NCI-H1417 treated with DMSO at 0.1 percent for 48 hours (cell line): ENCODE measurements at regions not wholly inside any gene's neighbourhood (a gene's known extent, or its start where the extent isn't known, plus 50 kb on each side); places are given as distances from the start of the nearest gene placed in this dataset.

Experiments used
- DNase-seq: peaks from one replicate; lab custom pipeline; 2025; lab: John Stamatoyannopoulos, UW

GRCh38 chr21:35933466-35933865 is 126.9 kb downstream of the SETD4 start:
- no peak for DNase-seq

GRCh38 chr21:35932232-35932911 is 128.0 kb downstream of the SETD4 start:
- no peak for DNase-seq

GRCh38 chr21:35929901-35930300 is 130.4 kb downstream of the SETD4 start:
- no peak for DNase-seq

DNA sequence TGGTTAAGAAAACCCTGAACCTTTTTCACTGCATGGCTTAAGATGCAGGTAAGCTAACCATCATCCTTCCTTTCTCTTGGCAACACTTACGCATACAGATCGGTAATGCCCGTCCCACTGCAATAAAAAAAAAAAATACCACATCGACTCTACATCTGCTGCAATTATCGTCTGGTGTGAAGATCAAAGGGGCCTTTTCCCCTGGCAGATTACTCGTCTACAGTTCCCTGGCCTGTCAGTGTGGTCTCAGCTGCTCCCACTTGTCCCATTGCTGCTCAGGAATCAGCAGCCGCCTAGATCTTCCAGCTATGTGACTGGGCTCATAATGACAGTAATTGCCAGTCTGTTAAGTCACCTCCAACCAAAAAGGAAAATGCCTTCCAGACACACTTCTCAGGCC is 133.1 kb downstream of the SETD4 start:
- DNase-seq = peak; percentile 17

DNA sequence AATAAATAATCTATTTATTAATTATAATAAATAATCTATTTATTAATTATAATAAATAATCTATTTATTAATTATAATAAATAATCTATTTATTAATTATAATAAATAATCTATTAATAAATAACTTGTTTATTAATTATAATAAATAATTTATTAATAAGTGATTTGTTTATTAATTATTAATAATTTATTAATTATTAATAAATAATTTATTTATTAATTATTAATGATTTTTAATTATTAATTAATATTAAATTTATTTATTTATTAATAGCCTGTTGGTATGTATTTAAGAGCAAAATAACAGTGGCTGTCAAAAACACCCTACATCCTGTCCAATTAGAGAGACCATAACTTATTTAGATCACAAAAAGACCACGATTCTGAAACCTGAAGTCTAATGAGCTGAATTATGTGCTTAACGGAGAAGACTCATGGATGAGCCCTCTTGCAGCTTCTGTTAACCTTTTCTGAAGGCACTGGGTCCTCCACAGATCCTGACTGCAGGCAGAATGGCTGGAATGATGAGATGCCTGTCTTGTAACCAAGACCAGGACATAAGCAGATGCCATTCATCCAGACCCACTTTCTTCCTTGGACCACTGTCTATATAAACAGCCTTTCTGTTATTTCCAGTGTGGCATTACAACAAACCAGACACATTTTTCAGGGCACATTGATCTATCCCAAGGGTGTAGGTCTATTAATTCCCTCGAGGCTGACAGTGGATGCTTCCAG is 134.2 kb downstream of the SETD4 start:
- no peak for DNase-seq

DNA sequence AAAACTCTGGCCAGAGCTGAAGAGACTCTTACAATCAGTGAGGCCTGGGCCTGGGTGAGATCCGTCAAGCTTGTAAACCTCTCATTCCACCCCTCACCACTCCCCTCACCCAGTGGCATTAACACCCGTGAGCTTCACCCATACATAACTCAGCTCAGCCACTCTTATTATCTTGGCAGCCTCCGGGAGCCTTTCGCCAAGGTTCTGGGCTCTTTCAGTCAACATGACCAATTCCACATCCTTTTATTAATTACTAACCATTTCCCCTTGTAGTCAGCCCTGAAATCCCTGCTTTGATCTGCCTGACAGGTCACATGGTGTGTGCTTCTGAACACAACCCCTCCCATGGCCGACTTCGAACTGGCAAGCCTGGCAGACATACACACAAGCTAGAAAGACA is 134.8 kb downstream of the SETD4 start:
- no peak for DNase-seq

DNA sequence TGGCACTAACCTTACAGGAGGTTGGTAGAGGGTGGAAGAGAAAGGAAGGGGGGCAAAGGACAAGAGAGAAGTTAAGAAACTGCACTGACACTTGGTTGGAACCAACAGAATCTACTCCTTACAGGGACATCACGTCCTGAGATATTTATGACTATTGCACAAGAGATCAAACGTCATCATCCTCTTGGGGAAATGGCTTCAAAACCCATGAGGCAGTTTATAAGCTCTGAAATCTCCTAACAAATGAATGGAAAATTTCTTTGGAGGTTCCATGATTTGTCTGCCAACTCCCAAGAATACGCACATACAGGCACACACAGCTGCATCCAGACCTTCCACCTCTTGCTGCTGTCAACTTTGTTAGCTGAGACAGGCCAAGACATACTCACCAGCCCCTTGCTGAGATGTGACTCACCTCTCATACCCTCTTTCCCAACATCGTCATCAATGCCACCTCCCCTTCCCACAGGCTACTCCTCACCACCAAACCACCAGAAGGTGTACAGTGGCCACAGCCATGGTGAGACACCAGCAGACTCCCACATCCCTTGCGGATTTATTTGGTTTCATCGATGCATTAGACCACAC is 135.5 kb downstream of the SETD4 start:
- DNase-seq = no peak

DNA sequence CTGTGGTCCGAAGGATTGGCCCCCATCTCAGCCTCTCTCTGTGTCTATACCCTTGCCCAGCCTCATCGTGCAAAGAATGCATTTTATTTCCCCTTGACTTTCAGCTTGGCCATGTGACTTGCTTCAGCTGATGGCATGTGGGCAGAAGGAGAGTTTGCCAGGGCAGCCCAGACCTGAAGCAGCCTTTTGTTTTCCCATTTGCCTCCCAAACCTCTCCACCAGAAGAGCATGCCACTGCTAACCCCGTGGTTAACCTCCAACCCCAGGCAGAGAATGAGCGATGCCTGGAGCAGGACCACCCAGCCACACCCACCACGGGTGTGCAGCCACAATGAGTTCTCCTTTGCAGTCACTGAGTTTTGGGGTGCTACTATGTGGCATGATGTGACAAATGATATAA is 136.4 kb downstream of the SETD4 start:
- no peak for DNase-seq

GRCh38 chr21:35922618-35923017 is 137.7 kb downstream of the SETD4 start:
- DNase-seq = no peak

GRCh38 chr21:35921471-35921870 is 138.9 kb downstream of the SETD4 start:
- no peak for DNase-seq

DNA sequence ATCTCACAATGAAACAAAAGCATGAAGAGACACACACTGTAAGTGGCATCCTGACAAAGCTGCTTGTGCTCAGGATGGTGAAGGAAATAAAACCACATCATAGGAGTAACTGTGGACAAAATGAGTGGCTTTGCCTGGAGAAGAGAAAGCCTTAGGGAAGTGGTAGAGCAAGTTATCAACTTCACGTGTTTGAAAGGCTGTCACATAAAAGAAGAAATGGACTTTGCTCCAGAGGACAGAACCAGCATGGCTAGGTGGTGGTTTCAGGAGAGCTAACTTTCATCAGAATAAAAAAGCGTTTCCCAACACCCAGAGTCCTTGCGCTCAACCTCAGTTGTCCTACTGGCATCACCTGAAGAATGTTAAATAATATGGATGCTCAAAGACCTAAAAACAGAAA is 139.9 kb downstream of the SETD4 start:
- DNase-seq = no peak

- no peak for DNase-seq
Observed at GRCh38 chr21:35915030-35915429, 145.3 kb downstream of the SETD4 start.

DNA sequence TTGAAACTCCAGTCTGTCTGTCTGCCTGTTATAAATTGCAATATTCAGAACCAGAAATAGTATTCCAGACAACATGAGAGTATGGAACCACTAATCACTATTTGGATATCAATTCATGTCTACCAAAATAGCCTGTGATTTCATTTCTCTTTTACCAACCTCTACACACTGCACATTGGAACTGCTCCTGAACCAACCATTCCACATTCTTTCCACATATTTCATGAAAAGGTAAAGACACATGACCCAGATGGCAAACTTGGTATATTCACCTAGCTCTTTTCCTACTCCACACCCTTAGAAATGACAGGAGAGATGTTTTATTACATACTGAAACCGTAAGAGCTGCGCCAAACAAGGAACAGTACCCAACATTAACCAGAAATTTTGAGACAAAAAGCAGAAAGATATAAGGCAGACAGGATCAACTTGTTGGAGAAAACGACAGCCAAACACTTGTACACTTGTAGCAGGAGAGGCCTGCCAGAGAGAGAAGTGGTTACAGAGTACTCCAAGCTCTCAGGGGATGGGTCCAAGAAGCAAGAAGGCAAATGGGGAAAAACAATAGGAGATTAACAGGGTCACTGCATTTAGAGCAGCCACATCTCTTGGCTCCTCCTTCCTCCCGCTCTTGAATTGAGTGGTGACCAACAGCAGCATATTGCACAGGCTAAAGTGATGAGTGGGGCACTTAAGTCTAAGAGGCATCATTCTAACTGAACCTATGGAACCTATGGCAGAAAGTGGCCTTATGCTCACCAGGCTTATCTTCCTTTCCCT is 148.7 kb downstream of the SETD4 start:
- DNase-seq = no peak

DNA sequence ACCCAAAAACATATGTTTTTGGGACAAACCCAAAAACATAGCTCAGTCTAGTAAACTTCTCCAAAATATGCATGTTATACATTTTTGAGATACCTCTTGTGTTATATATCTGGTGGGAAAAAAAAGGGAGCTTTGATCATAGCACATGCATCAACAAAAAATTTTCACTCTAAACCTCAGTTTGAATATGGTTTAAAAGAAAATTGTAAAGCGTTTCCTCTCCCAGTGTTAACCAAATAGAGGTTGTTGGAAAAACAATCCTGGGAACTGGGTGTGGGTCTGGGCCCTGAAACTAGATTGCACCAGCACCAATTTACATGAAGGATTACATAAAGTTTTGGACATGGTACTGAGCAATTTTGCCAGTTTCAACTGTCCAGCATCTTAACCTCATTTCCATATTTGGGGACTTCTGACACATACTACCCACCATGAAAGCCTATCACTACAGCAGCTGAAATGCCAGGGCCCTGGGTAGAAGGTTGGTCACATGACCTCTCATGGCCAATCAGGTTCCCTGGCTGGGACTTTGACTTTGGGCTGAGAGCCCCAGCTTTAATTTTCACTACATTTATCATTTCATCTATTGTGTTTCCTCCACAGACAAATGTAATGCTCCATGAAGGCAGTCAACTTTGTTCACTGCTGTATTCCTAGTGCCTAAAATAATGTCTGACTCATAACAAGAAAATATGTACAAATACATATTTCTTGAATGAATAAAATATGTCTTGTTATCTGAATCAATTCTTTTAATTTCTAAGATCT is 150.7 kb downstream of the SETD4 start:
- DNase-seq = no peak

GRCh38 chr21:35908311-35909078 is 151.8 kb downstream of the SETD4 start:
- no peak for DNase-seq

GRCh38 chr21:35906586-35906985 is 153.7 kb downstream of the SETD4 start:
- DNase-seq = no peak

- no peak for DNase-seq
Observed at GRCh38 chr21:35905963-35906345, 154.4 kb downstream of the SETD4 start.

- DNase-seq = no peak
Observed at GRCh38 chr21:35905096-35905962, 155.0 kb downstream of the SETD4 start.

DNA sequence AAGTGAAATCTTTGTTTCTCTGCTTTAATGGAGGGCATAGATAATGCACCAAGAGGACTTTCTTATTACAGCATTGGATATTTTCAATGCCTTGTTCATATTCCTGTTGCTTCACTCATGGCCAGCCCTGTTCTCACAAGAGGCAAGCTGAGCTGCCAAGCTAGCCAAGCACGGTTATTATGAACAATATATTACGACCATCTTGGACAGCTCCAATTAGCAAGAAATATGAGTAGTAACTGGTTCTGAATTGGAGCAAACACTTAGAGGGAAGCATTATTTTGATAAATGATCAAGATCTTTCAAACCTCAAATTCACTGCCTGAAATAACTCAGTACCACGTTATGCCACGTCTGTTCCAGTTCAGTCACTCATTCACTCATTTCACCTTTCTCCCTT is 159.8 kb downstream of the SETD4 start:
- DNase-seq = peak; percentile 13

DNA sequence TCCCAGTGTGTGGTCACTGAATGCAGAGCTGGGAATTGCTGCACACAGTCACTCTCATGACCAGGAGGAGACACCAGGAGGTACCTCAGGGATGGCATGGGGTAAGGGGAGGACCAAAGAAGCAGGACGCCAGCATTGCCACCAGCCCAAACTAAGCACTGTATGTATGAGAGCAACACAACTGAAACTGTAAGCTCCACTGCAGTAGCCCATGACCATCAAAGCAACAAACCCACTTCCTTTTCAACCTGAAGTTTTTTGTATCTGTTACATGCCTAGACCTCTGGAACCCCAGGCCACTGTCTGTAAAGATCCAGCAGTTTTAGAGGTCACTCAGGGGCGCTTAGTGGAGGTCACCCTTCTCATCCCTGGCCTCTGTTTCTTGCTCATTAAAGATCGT is 164.3 kb downstream of the SETD4 start:
- no peak for DNase-seq
